Neural cell (in vitro differentiated cells): ENCODE measurements at regions not wholly inside any gene's neighbourhood (a gene's known extent, or its start where the extent isn't known, plus 50 kb on each side); places are given as distances from the start of the nearest gene placed in this dataset.

ENCODE experiments used
- H2AFZ ChIP-seq: fragments of 200-600, 300-800 bp; sonication (generic), shearing (Covaris generic); 2 replicates; pipeline ENCODE4 v1.6.0; 2014; ENCODE audit warnings: low read depth, mild to moderate bottlenecking, antibody characterized with exemption, low read length, moderate library complexity
- H3F3A ChIP-seq: fragments of 200-600 bp; shearing (Covaris generic); 2 replicates; pipeline ENCODE4 v1.6.1; 2016; ENCODE audit warnings: mild to moderate bottlenecking, moderate library complexity, mixed read lengths, antibody characterized with exemption, low read length; ENCODE audit not compliant: insufficient read depth, poor library complexity, severe bottlenecking
- H3K27ac ChIP-seq: fragments of 200-600, 300-800 bp; sonication (generic), shearing (Covaris generic); 2 replicates; pipeline ENCODE4 v1.5.1; 2014; ENCODE audit warnings: mild to moderate bottlenecking, low read length, moderate library complexity
- H3K27me3 ChIP-seq: fragments of 300-800, 200-600 bp; sonication (generic), shearing (Covaris generic); 2 replicates; pipeline ENCODE4 v1.6.0; 2014; ENCODE audit warnings: mild to moderate bottlenecking, low read depth, low read length, moderate library complexity; ENCODE audit not compliant: insufficient read depth
- H3K36me3 ChIP-seq: fragments of 300-800, 200-600 bp; sonication (generic), shearing (Covaris generic); 2 replicates; pipeline ENCODE4 v1.5.1; 2014; ENCODE audit warnings: mild to moderate bottlenecking, antibody characterized with exemption, low read length, moderate library complexity; ENCODE audit not compliant: insufficient read depth
- H3K4me2 ChIP-seq: fragments of 300-800, 200-600 bp; sonication (generic), shearing (Covaris generic); 2 replicates; pipeline ENCODE4 v1.6.0; 2014; ENCODE audit warnings: mild to moderate bottlenecking, low read length
- H3K4me3 ChIP-seq: fragments of 300-800, 200-600 bp; sonication (generic), shearing (Covaris generic); 2 replicates; pipeline ENCODE4 v1.5.1; 2014; ENCODE audit warnings: mild to moderate bottlenecking, low read length, moderate library complexity
- H3K79me2 ChIP-seq: fragments of 200-600 bp; shearing (Covaris generic); replicated peaks from 2 replicates; pipeline ENCODE4 v1.6.0; 2014; ENCODE audit warnings: mild to moderate bottlenecking, low read length, moderate library complexity; ENCODE audit not compliant: insufficient read depth
- H3K9ac ChIP-seq: fragments of 300-800, 200-600 bp; sonication (generic), shearing (Covaris generic); 2 replicates; pipeline ENCODE4 v1.6.1; 2016; ENCODE audit warnings: mild to moderate bottlenecking, low read length, mixed read lengths
- H3K9me2 ChIP-seq: fragments of 200-600 bp; shearing (Covaris generic); 2 replicates; pipeline ENCODE4 v1.6.1; 2016; ENCODE audit warnings: mild to moderate bottlenecking, low read length, mixed read lengths; ENCODE audit not compliant: insufficient read depth
- H3K9me3 ChIP-seq: fragments of 200-600, 300-800 bp; sonication (generic), shearing (Covaris generic); 2 replicates; pipeline ENCODE4 v1.6.1; 2016; ENCODE audit warnings: mild to moderate bottlenecking, mixed run types, low read length, moderate library complexity, mixed read lengths
- H4K20me1 ChIP-seq: fragments of 200-600 bp; shearing (Covaris generic); 2 replicates; pipeline ENCODE4 v1.6.1; 2016; ENCODE audit warnings: mild to moderate bottlenecking, mixed run types; ENCODE audit not compliant: insufficient read depth
- CTCF ChIP-seq: fragments of 450-650 bp; IDR thresholded peaks from 2 replicates; pipeline ENCODE4 v1.5.1; 2014; ENCODE audit warnings: antibody characterized with exemption, mild to moderate bottlenecking, moderate library complexity; ENCODE audit not compliant: poor library complexity, severe bottlenecking
- EP300 ChIP-seq: fragments of 450-650 bp; conservative IDR thresholded peaks from 2 replicates; pipeline ENCODE4 v1.6.1; 2014; ENCODE audit warnings: antibody characterized with exemption, mild to moderate bottlenecking, moderate library complexity; ENCODE audit not compliant: poor library complexity, severe bottlenecking
- EZH2 ChIP-seq: fragments of 200-600, 300-800 bp; shearing (Covaris generic), sonication (generic); IDR thresholded peaks from 2 replicates; pipeline ENCODE4 v1.6.1; 2014; ENCODE audit warnings: antibody characterized with exemption, low read length, borderline replicate concordance, mild to moderate bottlenecking; ENCODE audit not compliant: insufficient read depth, poor library complexity, severe bottlenecking
- MXI1 ChIP-seq: fragments of 450-650 bp; conservative IDR thresholded peaks from 2 replicates; pipeline ENCODE4 v1.6.1; 2014; ENCODE audit warnings: antibody characterized with exemption, mild to moderate bottlenecking; ENCODE audit not compliant: poor library complexity, severe bottlenecking
- POLR2AphosphoS5 ChIP-seq: IDR thresholded peaks from 2 replicates; pipeline ENCODE4 v1.6.1; 2012
- RAD21 ChIP-seq: fragments of 450-650 bp; conservative IDR thresholded peaks from 2 replicates; pipeline ENCODE4 v1.6.1; 2014; ENCODE audit warnings: antibody characterized with exemption, mild to moderate bottlenecking, moderate library complexity
- REST ChIP-seq: IDR thresholded peaks from 2 replicates; pipeline ENCODE4 v1.6.1; 2012; ENCODE audit warnings: borderline replicate concordance
- SMC3 ChIP-seq: fragments of 450-650 bp; conservative IDR thresholded peaks from 2 replicates; pipeline ENCODE4 v1.6.1; 2014; ENCODE audit warnings: antibody characterized with exemption, mild to moderate bottlenecking, moderate library complexity; ENCODE audit not compliant: poor library complexity
- TAF1 ChIP-seq: IDR thresholded peaks from 2 replicates; pipeline ENCODE4 v1.6.1; 2012; ENCODE audit warnings: low read depth

- Histone ChIP-seq H3K9me2 (no peaks in the 10 kb centered on the region), H3K9ac (no peak overlapping the region), H3K4me3 (no peak overlapping the region), H3F3A (no peaks in the 10 kb centered on the region), H3K9me3 (no peaks in the 10 kb centered on the region), H3K27ac (peak overlapping the region; percentile 1), H3K36me3 (no peaks in the 10 kb centered on the region), H2AFZ (no peak overlapping the region), H3K4me2 (no peak overlapping the region), H4K20me1 (no peaks in the 10 kb centered on the region), H3K79me2 (no peaks in the 10 kb centered on the region), H3K27me3 (no peaks in the 10 kb centered on the region)
- TF ChIP-seq REST (no peak), EP300 (peak; percentile 39)
Measured at GRCh38 chr11:107247167-107247861, 210.3 kb downstream of the CWF19L2 start.

GRCh38 chr11:107243929-107244328 is 213.7 kb downstream of the CWF19L2 start:
- H3K27me3 ChIP-seq, result no peaks in the 10 kb centered on the region
- H3K4me3 ChIP-seq, result no peak overlapping the region
- H3F3A ChIP-seq, result no peaks in the 10 kb centered on the region
- no peak overlapping the region for H2AFZ ChIP-seq
- H3K36me3 ChIP-seq, result no peaks in the 10 kb centered on the region
- no peak overlapping the region for H3K9ac ChIP-seq
- H3K27ac ChIP-seq, result no peak overlapping the region
- H3K4me2 ChIP-seq, result no peak overlapping the region
- H4K20me1 ChIP-seq, result no peaks in the 10 kb centered on the region
- TF ChIP-seq SMC3, result no peak
- TF ChIP-seq RAD21, result no peak
- no peak for TF ChIP-seq EP300
- TF ChIP-seq POLR2AphosphoS5, result no peak
- TF ChIP-seq REST, result no peak
- no peak for TF ChIP-seq CTCF
- no peak for TF ChIP-seq TAF1
- no peak for TF ChIP-seq EZH2
- TF ChIP-seq MXI1, result no peak
- no peaks in the 10 kb centered on the region for H3K9me2 ChIP-seq
- no peaks in the 10 kb centered on the region for H3K9me3 ChIP-seq
- no peaks in the 10 kb centered on the region for H3K79me2 ChIP-seq
